Keratinocyte (primary cell): ENCODE measurements at regions not wholly inside any gene's neighbourhood (a gene's known extent, or its start where the extent isn't known, plus 50 kb on each side); places are given as distances from the start of the nearest gene placed in this dataset.

Experiments
- DNase-seq: peaks from one replicate; pipeline ENCODE4 v3.0.0-alpha.2; 2011; ENCODE audit warnings: low read depth, missing footprints, low spot score
- FAIRE-seq: peaks from 2 replicates; lab custom pipeline; 2011; peaks lifted over from hg19 to GRCh38; lab: Jason Lieb, UNC
- H2AFZ ChIP-seq: 2 replicates; pipeline ENCODE4 v1.6.0; 2012; ENCODE audit warnings: low read length, control low read depth, inconsistent platforms; ENCODE audit not compliant: control insufficient read depth
- H3K27ac ChIP-seq: 2 replicates; pipeline ENCODE4 v1.5.1; 2011; ENCODE audit warnings: low read length; ENCODE audit not compliant: control insufficient read depth, insufficient read depth
- H3K27me3 ChIP-seq: 3 replicates; pipeline ENCODE4 v1.6.0; 2011; ENCODE audit warnings: low read length; ENCODE audit not compliant: control insufficient read depth, insufficient read depth; ENCODE audit errors: extremely low read depth
- H3K36me3 ChIP-seq, 2 experiments: 2 replicates in 1 of 2; 3 replicates in 1 of 2; pipeline ENCODE4 v1.5.1; 2011; ENCODE audit warnings: low read length in 2 of 2, mild to moderate bottlenecking in 1 of 2; ENCODE audit not compliant: control insufficient read depth in 2 of 2, insufficient read depth in 2 of 2; ENCODE audit errors: extremely low read depth in 1 of 2
- H3K4me1 ChIP-seq: 3 replicates; pipeline ENCODE4 v1.5.1; 2011; ENCODE audit warnings: low read length; ENCODE audit not compliant: control insufficient read depth, insufficient read depth; ENCODE audit errors: extremely low read depth
- H3K4me2 ChIP-seq: 3 replicates; pipeline ENCODE4 v1.6.0; 2011; ENCODE audit warnings: low read depth, low read length; ENCODE audit not compliant: control insufficient read depth, insufficient read depth; ENCODE audit errors: extremely low read depth
- H3K4me3 ChIP-seq, 3 experiments: fragments of 200-600 bp in 1 of 3; sonication (generic) in 1 of 3; 2 replicates in 2 of 3; 3 replicates in 1 of 3; pipeline ENCODE4 v1.5.1; 2011 to 2016; ENCODE audit warnings: low read length in 3 of 3, mild to moderate bottlenecking in 3 of 3, control low read depth in 2 of 3, inconsistent platforms in 1 of 3, low read depth in 1 of 3, mixed read lengths in 1 of 3, mixed run types in 1 of 3, moderate library complexity in 1 of 3; ENCODE audit not compliant: control insufficient read depth in 2 of 3, insufficient read depth in 2 of 3; ENCODE audit errors: extremely low read depth in 1 of 3
- H3K79me2 ChIP-seq: 2 replicates; pipeline ENCODE4 v1.6.0; 2012; ENCODE audit warnings: low read length; ENCODE audit not compliant: control insufficient read depth, insufficient read depth
- H3K9ac ChIP-seq: 3 replicates; pipeline ENCODE4 v1.6.0; 2011; ENCODE audit warnings: low read length; ENCODE audit not compliant: control insufficient read depth, insufficient read depth; ENCODE audit errors: extremely low read depth
- H3K9me1 ChIP-seq: 3 replicates; pipeline ENCODE4 v1.6.0; 2011; ENCODE audit warnings: low read length; ENCODE audit not compliant: control insufficient read depth, insufficient read depth; ENCODE audit errors: extremely low read depth
- H3K9me3 ChIP-seq: 2 replicates; pipeline ENCODE4 v1.5.1; 2012; ENCODE audit warnings: low read depth, low read length; ENCODE audit not compliant: control insufficient read depth
- H4K20me1 ChIP-seq: 3 replicates; pipeline ENCODE4 v1.6.0; 2011; ENCODE audit warnings: low read length; ENCODE audit not compliant: control insufficient read depth, insufficient read depth; ENCODE audit errors: extremely low read depth
- CTCF ChIP-seq, 3 experiments: IDR thresholded peaks in 1 of 3; conservative IDR thresholded peaks in 1 of 3; optimal IDR thresholded peaks in 1 of 3; 2 replicates in 2 of 3; 3 replicates in 1 of 3; pipeline versions ENCODE3 to v1.5.1; 2011; ENCODE audit warnings: low read length in 3 of 3, mild to moderate bottlenecking in 3 of 3, moderate library complexity in 2 of 3, control low read depth in 1 of 3, inconsistent platforms in 1 of 3; ENCODE audit not compliant: insufficient read depth in 2 of 3; ENCODE audit errors: extremely low read depth in 1 of 3
- EZH2 ChIP-seq: IDR thresholded peaks from one replicate; pipeline ENCODE4 v1.6.1; 2012; ENCODE audit warnings: inconsistent platforms, mild to moderate bottlenecking, low read length, moderate library complexity
- dilution Hi-C: fragments of 300-500 bp; cut with MboI; formaldehyde crosslinking; loops from one replicate; pipeline ENCODE4 v1.7.0; 2020; ENCODE audit warnings: low sequenced_read_pairs; ENCODE audit not compliant: extremely low pct_ligation_motif_present

DNA sequence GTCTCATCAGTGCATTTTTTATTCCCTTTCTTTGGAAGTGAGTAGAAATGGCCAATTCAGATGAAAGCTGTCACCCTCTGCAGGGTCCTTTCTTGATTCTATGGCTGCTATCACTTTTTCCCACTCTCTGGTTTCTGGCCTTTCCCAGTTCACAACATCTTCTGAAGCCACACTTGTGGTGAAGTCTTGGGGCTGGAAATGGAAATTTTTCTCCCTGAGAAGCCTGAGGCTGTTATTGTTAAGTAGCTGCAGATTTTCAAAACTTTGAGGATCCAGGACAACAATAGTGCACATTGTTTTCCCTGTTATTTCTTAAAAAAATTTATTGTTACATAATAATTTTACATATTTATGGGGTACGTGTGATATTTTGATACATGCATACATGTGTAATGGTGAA, 250.3 kb upstream of the RASGRP1 start:
- TF ChIP-seq EZH2 (no peak), CTCF (optimal IDR thresholded peaks at IDR 0.05 in 1 of 3, IDR thresholded peaks at IDR 0.05 in 1 of 3, conservative IDR thresholded peaks at IDR 0.05 in 1 of 3; ENCODE audit: extremely low read depth in 1 of 3, insufficient read depth in 2 of 3, low read length in 3 of 3) (no peak)
- Histone ChIP-seq H4K20me1 (no peaks in the 10 kb centered on the region), H3K36me3 (no peaks in the 10 kb centered on the region), H3K27ac (no peak overlapping the region), H3K4me1 (peaks cover 4% of the 10 kb centered on the region), H3K27me3 (no peaks in the 10 kb centered on the region), H3K9ac (no peak overlapping the region), H3K79me2 (no peaks in the 10 kb centered on the region), H3K9me3 (no peaks in the 10 kb centered on the region), H3K9me1 (no peaks in the 10 kb centered on the region), H3K4me3 (no peak overlapping the region), H2AFZ (no peak overlapping the region), H3K4me2 (no peak overlapping the region)
- dilution Hi-C loops = no loop called here
- no peak for FAIRE-seq
- no peak for DNase-seq

DNA sequence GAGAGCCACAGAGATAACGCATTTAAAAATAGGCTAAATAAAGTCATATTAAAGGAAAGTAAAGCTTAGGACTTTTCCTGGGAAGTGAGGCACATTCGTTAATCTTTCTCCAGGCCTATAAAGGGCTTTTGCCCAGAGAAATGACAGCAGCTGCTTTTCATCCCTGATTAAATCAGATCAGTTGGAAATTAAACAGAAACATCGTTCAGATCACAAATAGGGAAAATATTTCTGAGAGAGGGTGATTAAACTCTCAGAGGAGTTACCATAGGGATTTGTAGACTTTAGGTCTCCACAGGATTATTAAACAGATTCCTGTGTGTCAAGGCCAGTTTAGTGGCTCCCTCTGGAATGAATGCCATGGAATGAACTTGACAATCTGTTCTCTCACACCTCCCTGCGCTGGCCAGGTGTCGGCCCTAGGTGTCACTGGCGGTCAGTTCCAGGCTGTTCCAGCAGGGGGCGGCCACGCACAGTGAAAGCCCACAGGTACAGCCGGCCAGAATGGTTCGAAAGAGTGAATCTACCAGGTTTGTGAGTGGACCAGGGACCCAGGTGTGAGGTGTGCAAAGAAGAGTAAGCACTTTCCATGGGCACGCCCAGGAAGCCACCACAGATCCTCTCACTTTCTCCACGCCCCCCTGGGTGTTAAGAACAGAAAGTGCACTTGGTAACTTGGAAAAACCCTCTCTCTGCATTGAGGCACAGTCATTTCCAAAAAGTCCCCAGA, 253.0 kb upstream of the RASGRP1 start:
- peak overlapping the region; percentile 51 for H3K4me2 ChIP-seq
- H2AFZ ChIP-seq = peak overlapping the region; percentile 38
- FAIRE-seq = peak; percentile 83

More for the DNA sequence above, 253.0 kb upstream of the RASGRP1 start:
- Histone ChIP-seq H3K4me1 (peaks cover 4% of the 10 kb centered on the region), H3K79me2 (no peaks in the 10 kb centered on the region), H3K9me1 (no peaks in the 10 kb centered on the region), H3K27ac (no peak overlapping the region), H3K4me3 (no peak overlapping the region), H3K27me3 (no peaks in the 10 kb centered on the region), H3K9ac (no peak overlapping the region), H3K9me3 (no peaks in the 10 kb centered on the region), H3K36me3 (no peaks in the 10 kb centered on the region), H4K20me1 (no peaks in the 10 kb centered on the region)
- dilution Hi-C loops = no loop called here
- DNase-seq = peak; percentile 44
- peak; percentile 99 to 100 (median 100) for TF ChIP-seq CTCF (optimal IDR thresholded peaks at IDR 0.05 in 1 of 3, IDR thresholded peaks at IDR 0.05 in 1 of 3, conservative IDR thresholded peaks at IDR 0.05 in 1 of 3; ENCODE audit: extremely low read depth in 1 of 3, insufficient read depth in 2 of 3, low read length in 3 of 3)
- no peak for TF ChIP-seq EZH2
